Thyroid gland (tissue), 4 donors: ENCODE measurements at regions not wholly inside any gene's neighbourhood (a gene's known extent, or its start where the extent isn't known, plus 50 kb on each side); places are given as distances from the start of the nearest gene placed in this dataset.

Source experiments
- POLR2A ChIP-seq, 2 donors: fragments of 450-650 bp; IDR thresholded peaks; one replicate each; pipeline ENCODE4 v1.6.1; 2017; ENCODE audit warnings: antibody characterized with exemption in 2 of 2, mild to moderate bottlenecking in 2 of 2, moderate library complexity in 1 of 2
- TF ChIP-seq, protein P1 (sequence below), 6 experiments: fragments of 200-600 bp in 3 of 6; fragments of 450-650 bp in 3 of 6; sonication (generic) in 3 of 6; IDR thresholded peaks; one replicate each; pipeline ENCODE4 v1.5.1; 2016 to 2019; ENCODE audit warnings: antibody characterized with exemption in 6 of 6, mild to moderate bottlenecking in 2 of 6, inconsistent platforms in 1 of 6, moderate library complexity in 1 of 6

DNA sequence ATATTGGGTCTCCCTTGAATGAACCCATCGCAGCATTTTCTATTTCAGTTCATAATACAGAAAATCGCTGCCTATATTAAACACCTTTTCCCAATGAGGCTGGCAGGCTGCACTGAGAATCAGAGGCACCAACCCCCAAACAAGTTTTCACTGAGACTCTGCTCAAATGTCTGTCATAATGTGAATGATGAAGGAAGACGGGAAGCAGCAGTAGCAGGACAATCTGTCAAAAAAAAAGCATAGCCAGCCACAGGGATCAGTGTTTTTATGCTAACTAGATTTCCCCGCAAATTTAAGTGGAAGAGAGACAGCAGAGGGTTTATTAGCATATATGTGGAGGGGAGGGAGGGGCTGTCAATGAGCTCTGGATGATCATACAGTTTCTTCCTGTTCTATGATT lies 162.7 kb upstream of the PDE4D start:
- TF ChIP-seq, protein P1, sequence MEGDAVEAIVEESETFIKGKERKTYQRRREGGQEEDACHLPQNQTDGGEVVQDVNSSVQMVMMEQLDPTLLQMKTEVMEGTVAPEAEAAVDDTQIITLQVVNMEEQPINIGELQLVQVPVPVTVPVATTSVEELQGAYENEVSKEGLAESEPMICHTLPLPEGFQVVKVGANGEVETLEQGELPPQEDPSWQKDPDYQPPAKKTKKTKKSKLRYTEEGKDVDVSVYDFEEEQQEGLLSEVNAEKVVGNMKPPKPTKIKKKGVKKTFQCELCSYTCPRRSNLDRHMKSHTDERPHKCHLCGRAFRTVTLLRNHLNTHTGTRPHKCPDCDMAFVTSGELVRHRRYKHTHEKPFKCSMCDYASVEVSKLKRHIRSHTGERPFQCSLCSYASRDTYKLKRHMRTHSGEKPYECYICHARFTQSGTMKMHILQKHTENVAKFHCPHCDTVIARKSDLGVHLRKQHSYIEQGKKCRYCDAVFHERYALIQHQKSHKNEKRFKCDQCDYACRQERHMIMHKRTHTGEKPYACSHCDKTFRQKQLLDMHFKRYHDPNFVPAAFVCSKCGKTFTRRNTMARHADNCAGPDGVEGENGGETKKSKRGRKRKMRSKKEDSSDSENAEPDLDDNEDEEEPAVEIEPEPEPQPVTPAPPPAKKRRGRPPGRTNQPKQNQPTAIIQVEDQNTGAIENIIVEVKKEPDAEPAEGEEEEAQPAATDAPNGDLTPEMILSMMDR (IDR thresholded peaks at IDR 0.05), result no peak
- TF ChIP-seq POLR2A (IDR thresholded peaks at IDR 0.05), result no peak
